Esophagus mucosa (tissue), 1 donor: ENCODE measurements at regions not wholly inside any gene's neighbourhood (a gene's known extent, or its start where the extent isn't known, plus 50 kb on each side); places are given as distances from the start of the nearest gene placed in this dataset.

ENCODE experiments used
- ATAC-seq: fragments of 200-7000 bp; cut with Tn5 transposase; one replicate; pipeline ENCODE4 v1.9.1; 2020
- donor health status: DM: yes; HTN: yes; CAD: no.

DNA sequence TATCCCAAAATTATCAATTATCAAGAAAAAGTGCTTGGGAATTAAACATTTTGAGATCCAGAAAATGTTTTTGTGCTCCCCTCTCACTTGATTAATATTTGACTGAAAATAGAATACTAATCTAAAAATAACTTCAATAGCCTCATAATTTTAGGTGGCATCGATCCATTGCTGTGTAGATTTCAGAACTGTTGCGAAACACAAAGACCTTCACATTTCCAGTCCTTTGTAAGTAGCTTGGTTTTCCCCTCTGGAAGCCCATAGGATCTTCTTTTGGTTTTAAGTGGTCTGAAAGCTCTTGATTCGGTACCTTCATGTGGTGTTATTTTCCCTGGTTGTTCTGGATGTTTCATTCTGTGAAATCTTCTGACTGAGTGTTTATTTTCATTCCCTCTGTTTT is 176.5 kb downstream of the NUFIP1 start:
- ATAC-seq = no peak

DNA sequence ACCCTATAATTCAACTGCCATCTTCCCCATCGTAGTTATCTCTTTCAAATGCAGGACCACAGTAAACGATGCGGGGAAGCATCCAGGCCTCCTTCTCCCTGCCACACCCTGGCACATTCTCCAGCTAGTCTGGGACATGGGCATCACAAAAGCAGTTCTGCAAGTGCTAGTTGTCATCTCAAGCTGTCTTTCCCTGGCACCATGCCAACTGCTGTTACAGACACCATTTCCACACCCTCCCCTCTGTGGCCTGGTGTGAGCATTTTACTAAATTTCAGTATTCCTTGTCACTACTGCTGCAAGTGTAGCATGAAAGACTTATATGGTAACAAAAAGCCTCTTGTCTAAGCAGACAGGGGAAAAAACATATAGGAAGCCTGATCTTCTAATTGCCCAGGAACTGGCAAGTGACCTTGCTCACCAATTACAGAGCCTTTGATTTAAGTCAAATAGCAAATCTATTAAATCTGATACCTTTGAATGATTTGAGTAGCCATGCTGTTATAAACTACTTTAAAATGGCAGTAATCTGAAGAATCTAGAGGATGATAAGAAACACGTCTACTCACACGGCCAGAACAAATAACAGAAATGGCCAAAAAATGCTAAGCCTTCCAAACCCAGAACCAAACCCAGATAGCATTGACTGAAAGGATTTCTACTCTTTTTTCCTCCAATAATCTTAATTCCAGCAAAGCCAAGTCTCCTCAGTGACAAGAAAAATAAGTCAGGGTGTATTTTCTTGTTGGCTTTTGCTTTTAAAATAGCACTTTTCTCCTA is 179.0 kb downstream of the NUFIP1 start:
- peak; percentile 57 for ATAC-seq

DNA sequence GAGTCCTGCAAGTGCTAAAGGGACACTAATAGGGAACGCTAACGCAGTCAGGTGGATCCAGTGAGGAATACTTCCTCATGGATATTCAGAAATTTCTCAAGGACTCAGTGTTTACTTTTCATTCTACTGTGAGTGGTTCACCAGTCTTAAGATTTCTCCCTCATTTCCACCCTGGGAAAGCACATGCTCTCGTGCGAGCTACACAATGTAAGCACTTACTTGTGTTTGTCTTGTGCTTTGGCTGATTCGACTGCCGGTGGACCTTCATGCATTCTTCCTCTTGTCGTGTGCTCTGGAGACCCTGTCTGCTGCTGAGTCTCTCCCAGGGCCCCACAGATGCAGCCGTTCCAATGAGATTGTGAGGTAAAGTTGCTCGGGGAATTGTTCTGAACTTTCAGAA is 180.1 kb downstream of the NUFIP1 start:
- no peak for ATAC-seq

DNA sequence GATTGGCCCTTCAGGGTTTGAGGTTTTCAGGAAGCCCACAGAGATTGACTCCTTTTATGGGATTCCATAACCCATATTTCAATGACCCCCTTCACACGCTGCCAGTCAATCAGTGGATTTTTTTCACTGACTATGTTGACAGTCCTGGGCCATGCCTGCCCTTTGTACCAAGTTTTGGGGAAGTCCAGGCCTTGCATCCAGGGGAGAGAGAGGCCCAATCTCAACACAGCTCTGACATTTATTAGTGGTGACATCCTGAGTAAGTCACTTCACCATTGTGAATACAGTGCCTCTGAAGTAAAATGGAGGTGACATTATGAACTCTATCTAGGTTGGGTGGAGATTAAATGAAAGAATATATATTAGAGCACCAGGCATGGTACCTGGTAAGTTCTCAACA is 181.1 kb downstream of the NUFIP1 start:
- no peak for ATAC-seq

DNA sequence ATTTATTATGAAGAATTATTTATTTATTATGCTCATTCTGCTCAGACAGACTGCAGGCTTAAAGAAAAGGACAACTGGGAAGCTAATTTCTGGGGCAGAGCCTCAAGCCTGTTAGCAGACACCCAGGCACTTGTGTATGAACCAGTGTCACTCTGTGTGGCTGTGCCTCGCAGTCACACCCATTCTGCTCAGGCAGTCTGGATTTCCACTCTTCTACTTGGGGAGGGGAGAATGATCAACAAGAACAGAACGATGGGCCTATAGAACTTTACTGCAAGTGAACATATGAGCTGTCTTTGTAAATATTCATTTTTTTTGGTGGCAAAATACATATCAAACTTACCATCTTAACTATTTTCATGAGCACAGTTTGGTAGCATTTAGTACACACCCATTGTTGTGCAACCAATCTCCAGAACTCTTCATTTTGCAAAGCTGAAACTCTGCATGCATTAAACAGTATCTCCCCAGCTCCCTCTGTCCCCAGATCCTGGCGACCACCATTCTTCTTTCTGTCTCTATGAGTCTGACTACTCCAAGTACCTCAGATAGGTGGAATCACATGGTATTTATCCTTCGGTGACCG is 181.7 kb downstream of the NUFIP1 start:
- ATAC-seq = no peak

DNA sequence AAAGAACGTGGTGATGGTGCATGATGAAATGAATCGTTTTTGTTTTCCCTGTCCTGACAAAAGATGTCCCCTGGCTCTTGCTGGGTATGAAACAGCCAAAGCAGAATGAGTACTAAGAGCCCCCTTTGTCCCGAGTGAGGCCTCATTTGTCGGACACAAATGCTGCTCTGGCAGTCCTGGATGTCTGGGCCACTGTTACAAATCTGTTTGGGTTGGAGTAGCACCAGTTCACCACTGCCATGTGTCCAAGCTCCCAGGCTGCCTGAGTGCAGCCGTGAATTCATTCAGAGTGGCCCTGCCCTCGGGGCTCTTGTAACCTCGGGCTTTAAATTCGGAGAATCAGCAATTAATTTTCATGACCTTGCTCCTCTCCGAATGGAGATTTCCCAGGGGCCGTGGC is 182.4 kb downstream of the NUFIP1 start:
- no peak for ATAC-seq

DNA sequence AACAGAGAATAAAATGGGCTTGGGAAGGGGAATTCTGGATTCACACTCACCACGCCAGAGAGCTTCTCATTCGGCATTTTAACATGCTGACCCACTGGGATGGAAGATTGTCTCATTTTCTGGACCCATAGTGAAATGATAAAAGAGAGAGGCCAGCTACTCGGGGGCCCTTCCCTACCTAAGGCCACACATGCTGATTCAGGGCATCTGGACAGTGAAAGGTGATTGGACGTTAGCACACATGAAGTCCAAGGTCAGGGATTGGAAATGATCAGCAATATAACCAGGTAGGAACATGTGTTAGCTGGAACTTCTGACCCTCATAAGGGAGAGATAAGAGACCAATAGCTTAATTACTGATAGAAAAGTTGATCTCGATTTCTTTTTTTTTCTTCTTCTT is 183.7 kb downstream of the NUFIP1 start:
- ATAC-seq = no peak

DNA sequence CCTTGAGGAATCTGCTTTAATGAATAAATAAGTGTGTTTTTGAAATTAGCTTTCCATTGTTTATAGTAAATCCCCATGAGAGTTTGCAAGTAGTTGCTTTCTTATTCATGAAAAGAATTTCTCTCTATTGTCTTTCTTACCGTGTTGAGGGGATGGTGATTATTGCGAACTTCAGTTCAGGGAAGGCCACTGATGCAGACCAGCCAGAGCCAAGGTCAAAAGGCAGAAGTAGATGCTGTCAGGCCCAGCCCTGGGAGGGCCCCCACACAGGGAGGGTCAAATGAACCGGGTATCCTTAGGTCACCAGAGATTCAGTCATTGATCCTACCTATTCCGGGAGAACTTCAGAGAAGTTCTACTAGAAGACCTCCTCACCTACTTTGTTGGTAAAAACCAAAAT is 185.9 kb downstream of the NUFIP1 start:
- no peak for ATAC-seq

DNA sequence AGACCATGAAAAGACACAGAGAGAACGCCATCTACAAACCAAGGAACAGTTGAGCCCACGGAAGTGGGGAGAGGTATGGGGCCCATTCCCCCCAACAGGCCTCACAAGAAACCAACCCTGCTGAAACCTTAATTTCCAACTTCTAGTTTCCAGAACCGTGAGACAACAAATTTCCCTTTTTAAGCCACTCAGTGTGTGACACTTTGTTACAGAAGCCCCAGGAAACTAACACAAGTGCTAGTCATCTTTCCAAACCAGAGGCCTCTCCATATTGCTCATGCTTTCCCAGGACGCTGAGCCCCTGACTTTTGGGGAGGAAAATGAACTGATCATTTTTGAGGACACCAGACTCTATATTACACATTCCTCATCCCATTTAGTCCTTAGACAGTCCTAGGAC is 186.8 kb downstream of the NUFIP1 start:
- no peak for ATAC-seq

DNA sequence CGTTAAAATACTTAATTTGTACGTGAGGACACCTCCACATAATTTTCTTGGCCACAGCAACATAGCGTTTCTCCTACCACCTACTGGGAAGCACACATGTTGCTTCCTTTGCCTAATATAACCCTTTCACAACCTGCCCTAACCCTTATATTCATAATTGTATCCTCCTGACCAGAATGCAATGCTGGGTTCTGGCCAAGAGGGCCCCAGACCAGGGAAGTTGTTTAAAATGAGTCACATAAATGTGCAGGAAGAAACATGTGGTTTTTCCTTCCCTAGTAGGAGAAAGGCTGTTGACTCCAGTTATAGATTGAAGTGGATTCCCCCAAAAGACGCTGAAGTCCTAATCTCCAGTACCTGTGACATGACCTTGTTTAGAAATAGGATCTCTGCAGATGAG is 187.3 kb downstream of the NUFIP1 start:
- peak; percentile 56 for ATAC-seq

DNA sequence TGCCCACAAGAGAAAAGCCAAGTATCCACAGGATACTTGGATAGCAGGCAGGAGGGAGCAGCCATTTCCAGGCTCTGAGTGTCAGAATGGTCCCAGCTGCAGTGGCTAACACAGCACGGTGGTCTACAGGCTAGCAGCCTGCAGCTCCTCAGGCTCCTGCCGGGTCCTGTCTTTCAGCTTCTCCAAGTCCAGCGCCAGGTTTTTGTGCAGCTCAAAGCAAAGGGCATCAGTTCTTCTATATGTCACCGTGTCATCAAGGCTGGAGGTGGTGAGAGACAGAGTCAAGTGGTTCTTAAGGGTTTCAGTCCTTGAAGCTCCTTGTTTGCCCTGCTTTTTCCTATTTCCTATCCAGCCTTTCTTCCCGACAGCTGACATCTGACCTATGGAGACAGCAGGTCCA is 188.6 kb downstream of the NUFIP1 start:
- ATAC-seq = no peak

DNA sequence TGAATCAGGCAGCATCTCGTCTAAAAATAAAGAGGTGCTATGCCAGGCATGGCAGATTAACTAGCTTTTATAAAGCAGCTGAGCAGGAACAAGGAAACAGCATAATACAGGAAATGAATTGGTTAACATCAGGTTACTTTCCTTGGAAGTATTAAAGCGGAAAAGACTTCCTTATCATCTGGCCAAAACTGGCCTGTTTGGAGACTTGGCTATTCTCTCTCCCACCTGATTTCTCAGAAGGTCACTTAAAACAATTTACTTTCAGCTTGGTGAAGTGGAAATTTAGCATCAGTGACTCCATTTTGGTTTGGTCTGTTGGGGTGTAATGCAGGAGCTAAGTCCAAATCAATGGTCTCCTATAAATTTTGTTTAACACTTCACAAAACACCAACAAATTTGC is 191.6 kb downstream of the NUFIP1 start:
- ATAC-seq = peak; percentile 47

DNA sequence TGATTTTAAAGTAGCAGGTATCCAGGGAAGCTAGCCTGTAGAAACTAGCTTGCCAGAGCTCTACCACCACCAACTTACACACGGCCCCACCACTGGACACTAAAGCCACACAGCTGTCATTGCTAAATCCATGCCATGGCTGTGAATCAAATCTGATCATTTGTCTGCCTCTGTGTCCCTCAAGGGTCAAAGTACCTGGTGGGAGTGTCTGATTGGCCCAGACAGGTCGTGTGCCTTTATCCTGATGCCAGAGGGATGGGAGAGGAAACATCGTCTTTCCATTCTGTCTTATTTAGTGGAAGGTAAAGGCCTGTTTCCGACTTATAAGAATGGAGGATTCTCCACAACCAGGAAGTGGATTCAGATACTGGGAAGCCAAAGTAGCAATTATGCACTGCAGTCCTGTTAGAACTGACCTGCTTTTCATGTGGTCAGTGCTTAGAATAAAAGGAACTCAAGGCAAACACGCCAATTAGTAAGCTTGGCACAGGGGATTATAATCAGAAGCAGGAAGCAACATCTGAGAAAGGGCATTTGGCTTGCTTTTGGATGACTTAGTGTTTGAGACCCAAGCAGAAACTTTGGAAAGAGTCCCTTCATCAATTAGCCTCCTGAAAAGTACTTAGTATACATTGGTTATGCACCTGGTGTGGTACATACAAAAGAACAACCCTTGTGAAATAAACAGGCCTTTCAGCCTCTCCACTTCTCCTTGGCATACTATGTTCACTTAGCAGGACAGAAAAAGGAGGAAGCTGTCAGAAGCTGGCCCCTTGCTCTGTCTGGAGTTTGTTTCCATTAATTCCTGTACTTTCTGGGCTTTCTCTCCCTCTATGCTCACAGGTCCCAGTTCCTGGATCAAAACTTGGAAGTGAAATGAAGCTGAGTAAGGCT is 192.4 kb downstream of the NUFIP1 start:
- ATAC-seq = peak; percentile 22

DNA sequence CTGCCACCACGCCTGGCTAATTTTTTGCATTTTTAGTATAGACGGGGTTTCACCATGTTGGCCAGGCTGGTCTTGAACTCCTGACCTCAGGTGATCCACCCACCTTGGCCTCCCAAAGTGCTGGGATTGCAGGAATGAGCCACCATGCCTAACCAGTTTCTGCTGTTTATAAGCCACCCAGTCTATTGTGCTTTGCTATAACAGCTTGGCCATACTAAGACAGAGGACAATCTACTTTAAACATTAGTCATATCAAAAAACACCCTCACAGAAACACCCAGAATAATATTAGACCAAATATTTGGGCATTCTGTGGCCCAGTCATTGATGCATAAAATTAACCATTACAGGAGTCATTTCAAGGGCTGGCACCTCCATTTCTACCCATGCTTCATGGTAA is 193.2 kb downstream of the NUFIP1 start:
- ATAC-seq = peak; percentile 93

DNA sequence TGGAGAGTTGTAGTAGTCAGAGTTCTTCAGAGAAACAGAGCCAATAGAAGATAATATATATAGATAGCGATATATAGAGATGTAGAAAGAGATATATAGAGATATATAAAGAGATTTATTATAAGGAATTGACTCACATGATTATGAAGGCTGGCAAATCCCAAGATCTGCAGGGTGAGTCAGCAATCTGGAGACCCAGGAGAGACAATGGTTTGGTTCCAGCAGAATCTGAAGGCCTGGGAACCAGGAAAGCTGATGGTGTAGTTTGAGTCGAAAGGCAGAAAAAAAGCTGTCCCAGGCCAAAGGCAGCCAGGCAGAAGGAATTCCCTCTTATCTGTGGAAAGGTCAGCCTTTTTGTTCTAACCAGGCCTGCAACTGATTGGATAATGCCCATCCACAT is 194.1 kb downstream of the NUFIP1 start:
- ATAC-seq = no peak

DNA sequence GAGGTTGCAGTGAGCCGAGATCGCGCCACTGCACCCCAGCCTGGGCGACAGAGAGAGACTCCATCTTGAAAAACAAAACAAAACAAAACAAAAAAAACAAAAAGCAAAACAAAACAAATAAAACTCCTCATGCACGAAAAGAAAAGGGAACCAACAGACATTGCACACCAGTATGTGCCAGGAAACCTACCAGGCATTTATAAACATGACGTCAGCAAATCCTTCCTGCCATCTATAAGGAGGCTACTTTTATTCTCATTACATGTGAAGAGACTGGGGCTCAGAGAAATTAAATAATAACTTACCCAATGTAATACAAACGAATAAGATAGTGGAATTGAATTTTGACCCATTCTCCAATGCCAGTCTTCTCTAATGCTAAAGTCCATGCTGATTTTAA is 197.2 kb downstream of the NUFIP1 start:
- ATAC-seq = no peak

DNA sequence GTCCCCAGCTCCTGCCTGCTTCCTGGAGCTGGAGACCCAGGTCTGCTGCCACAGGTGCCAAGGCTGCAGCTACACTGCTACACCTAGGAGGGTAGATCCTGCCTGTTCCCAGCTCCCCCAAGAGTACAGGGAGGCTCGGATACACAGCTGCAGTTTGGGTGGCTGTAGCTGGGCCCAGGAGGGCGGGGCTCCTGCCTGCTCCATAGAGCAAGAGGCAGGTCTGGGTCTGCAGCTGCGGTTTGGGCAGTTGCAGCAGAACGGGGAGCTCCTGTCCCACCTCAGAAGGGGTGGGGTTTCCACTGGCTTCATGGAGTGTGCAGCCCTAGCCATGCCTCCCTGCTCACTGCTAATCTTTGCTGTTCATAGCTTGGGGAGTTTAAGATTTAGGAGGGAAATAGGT is 199.0 kb downstream of the NUFIP1 start:
- peak; percentile 75 for ATAC-seq

DNA sequence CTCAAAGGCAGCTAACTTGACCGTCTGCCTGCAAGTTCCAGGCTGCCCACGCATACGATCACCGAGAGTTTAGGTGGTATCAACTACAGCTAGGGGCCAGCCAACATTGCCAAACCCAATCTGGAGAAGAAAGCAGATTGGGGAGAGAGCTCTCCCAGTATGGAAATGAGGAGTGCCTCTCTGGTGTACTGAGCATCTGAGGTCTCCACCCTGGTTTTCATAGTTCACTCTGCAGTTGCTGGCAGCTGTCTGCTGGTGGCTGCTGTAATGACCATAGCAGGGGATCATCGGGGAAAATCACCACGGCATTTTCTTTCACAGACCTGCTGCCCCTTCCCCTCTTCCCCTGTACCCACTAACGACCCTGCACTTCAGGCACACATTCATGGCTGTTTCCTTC is 201.7 kb downstream of the NUFIP1 start:
- no peak for ATAC-seq

DNA sequence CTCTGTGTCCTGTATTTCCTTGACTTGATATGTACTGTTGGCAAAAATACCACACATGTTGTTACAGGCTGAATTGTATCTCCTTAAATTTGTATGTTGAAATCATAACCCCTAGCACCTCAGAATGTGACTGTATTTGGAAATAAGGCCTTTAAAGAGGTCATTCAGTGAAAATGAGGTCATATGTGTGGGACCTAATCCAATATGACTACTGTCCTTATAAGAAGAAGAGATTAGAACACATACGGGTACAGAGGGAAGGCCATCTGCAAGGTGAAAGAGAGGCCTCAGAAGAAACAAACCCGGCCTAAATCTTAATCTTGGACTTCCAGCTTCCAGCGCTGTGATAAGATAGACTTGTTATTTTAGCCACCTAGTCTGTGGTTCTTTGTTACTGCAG is 202.5 kb downstream of the NUFIP1 start:
- ATAC-seq = peak; percentile 46

DNA sequence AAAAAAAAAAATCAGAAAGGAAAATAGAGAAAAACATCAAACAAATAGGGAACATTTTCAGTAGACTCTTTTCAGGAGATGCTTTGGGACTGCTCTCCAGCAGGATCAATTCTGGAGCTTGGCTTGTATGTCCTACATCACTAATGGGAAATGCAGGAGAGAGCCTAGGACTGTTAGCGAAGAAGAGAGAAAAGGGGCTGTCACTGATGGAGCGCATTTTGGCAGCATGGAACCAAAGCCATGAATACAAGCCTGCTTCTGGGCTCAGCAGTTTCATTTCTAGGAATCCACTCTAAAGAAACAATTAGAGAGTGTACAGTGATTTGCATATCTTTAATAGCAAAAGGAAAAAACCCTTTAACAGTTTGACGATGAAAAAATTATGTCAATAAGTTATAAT is 203.9 kb downstream of the NUFIP1 start:
- no peak for ATAC-seq

DNA sequence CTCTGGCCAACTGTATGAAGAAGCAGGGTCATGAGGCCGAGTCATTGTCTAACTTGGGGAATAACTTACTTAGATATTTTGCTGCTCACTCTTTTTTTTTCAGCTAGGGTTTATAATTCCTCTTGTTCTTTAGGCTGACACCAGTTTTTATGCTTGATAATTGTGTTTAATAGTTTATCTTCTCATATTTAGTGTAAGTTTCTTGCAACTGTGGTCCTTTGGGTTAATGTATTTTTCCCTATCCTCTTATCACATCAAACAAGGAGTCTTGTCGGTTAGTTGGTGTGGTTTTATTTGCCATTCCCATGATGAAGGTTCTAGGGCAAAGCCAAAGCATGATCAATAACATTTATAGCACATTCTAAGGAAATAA is 204.6 kb downstream of the NUFIP1 start:
- ATAC-seq = no peak

DNA sequence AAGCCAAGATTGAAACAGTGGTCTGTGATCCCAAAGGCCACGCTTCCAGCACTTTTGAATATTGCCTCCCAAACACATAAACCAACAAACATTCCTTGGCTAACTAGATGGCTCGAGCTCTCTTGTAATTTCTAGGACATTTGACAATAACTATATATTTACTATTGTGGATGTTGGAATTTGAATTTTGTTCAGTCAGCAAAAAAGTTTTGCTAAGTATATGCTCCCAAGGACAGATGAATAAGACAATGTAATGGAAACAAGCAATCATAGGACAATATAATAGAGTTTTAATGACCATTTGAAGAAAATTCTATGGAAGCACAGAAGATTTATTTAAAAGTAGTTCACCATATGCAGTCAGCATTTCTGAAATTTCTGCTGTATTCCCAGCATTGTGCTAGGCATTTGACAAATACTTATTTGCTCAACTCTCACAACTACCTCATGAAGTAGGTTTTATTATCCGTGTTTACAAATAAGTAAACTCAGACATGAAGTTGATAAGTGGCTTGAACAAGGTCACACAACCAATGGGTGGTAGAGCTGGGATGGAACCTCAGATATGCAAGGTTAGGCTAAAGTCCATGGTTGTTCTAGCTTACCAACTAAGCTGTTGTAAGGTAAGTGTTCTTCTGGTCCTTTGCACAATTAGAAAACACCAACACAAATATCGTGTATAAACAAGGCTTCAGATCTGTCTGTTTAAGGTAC is 205.1 kb downstream of the NUFIP1 start:
- ATAC-seq = no peak
